ENCODE measurements at regions not wholly inside any gene's neighbourhood (a gene's known extent, or its start where the extent isn't known, plus 50 kb on each side); places are given as distances from the start of the nearest gene placed in this dataset.
"Not testable (repeated sequence)": the region's sequence is repeated elsewhere in the genome, so short reads cannot be mapped to it uniquely, and the experiment has no call there.

- TF ChIP-seq CTCF (IDR thresholded peaks at IDR 0.05 in 2 of 3, conservative IDR thresholded peaks at IDR 0.05 in 1 of 3; ENCODE audit: borderline replicate concordance in 1 of 3, insufficient read depth in 1 of 3, low read depth in 2 of 3, low read length in 2 of 3) (no peak), CEBPB (IDR thresholded peaks at IDR 0.05; ENCODE audit: low read depth) (no peak), EZH2phosphoT487 (IDR thresholded peaks at IDR 0.05; ENCODE audit: borderline replicate concordance) (no peak), MAX (IDR thresholded peaks at IDR 0.05) (no peak)
- TF ChIP-seq, protein P1, sequence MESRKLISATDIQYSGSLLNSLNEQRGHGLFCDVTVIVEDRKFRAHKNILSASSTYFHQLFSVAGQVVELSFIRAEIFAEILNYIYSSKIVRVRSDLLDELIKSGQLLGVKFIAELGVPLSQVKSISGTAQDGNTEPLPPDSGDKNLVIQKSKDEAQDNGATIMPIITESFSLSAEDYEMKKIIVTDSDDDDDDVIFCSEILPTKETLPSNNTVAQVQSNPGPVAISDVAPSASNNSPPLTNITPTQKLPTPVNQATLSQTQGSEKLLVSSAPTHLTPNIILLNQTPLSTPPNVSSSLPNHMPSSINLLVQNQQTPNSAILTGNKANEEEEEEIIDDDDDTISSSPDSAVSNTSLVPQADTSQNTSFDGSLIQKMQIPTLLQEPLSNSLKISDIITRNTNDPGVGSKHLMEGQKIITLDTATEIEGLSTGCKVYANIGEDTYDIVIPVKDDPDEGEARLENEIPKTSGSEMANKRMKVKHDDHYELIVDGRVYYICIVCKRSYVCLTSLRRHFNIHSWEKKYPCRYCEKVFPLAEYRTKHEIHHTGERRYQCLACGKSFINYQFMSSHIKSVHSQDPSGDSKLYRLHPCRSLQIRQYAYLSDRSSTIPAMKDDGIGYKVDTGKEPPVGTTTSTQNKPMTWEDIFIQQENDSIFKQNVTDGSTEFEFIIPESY (IDR thresholded peaks at IDR 0.05; ENCODE audit: extremely low read depth, insufficient replicate concordance, low read length) = no peak
Measured at GRCh38 chr1:219710529-219711194, 97.8 kb upstream of the ZC3H11B start (continued).

DNA sequence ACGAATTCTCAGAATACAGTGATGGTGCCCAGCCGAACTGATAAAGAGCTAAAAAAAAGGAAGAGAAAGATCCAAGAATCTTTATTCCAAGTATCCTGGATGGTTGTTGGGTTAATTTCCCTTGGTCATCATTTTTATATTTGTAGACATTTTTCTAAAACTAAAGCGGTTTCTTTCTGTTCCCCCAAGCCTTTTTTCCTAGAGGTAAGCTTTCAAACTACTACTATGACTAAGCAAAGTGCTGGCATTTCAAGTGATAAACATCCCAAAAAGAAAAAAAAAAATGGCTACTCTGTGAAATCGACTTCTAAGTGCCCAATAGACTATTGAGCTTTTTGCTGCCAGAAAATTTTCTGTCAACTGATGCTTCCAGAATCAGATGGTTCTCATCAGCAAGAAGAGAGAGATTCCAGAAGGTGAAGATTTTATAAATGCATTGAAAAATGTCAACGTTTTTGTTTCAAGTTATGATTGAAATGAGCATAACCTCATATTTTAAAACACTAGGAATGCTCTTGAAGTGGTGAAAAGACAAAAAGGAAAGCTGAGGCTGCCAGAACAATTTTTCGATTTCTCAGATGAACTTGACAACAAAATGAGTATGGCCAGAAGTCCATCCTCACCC, 96.1 kb upstream of the ZC3H11B start:
- no peaks in the 10 kb centered on the region for H4K20me1 ChIP-seq (ENCODE audit: insufficient read depth)
- H3K4me2 ChIP-seq (ENCODE audit: low read length) = no peak overlapping the region
- ChIA-PET RAD21 (ENCODE audit: low non-redundant PET in 1 of 2, low total read pairs in 2 of 2, uncharacterized antibody in 2 of 2, unreplicated experiment in 2 of 2) (no interaction called here), CTCF (no interaction called here), POLR2A (no interaction called here)
- no peak overlapping the region for H2AFZ ChIP-seq (ENCODE audit: low read depth, low read length, poor library complexity, severe bottlenecking)
- H3K4me3 ChIP-seq (replicated peaks in 1 of 2; ENCODE audit: low read depth in 1 of 2, low read length in 2 of 2) = no peak overlapping the region
- H3K27ac ChIP-seq (ENCODE audit: low read depth, low read length) = no peak overlapping the region
- H3K9me2 ChIP-seq (ENCODE audit: insufficient read depth) = no peaks in the 10 kb centered on the region
- no peaks in the 10 kb centered on the region for H3K9me3 ChIP-seq (ENCODE audit: control insufficient read depth in 1 of 2, insufficient read depth in 1 of 2, low read depth in 1 of 2, low read length in 2 of 2)
- peaks cover 5 to 7% of the 10 kb centered on the region in 2 experiments; a peak in 2 of 4 replicates for H3K4me1 ChIP-seq (ENCODE audit: control insufficient read depth in 1 of 2, insufficient read depth in 2 of 2, low read length in 2 of 2)
- no peaks in the 10 kb centered on the region for H3K36me3 ChIP-seq (ENCODE audit: control insufficient read depth in 1 of 2, insufficient read depth in 2 of 2, low read length in 2 of 2)
- H3K27me3 ChIP-seq (ENCODE audit: insufficient read depth, low read length) = no peaks in the 10 kb centered on the region
- no peak for ATAC-seq
- intact Hi-C loops (cut with micrococcal nuclease) = no loop called here
- BruUV-seq (replicated peaks) = no TSS peak
- no peak overlapping the region for H3K9ac ChIP-seq (ENCODE audit: low read length)
- H3K79me2 ChIP-seq (ENCODE audit: insufficient read depth, low read length) = no peaks in the 10 kb centered on the region
- no peak for DNase-seq (ENCODE audit: low read depth, low spot score)
- TF ChIP-seq CEBPB (IDR thresholded peaks at IDR 0.05; ENCODE audit: low read depth) = no peak
- TF ChIP-seq TCF7L2 (IDR thresholded peaks at IDR 0.05; ENCODE audit: borderline replicate concordance, extremely low read depth, insufficient read depth, insufficient read length) = no peak

DNA sequence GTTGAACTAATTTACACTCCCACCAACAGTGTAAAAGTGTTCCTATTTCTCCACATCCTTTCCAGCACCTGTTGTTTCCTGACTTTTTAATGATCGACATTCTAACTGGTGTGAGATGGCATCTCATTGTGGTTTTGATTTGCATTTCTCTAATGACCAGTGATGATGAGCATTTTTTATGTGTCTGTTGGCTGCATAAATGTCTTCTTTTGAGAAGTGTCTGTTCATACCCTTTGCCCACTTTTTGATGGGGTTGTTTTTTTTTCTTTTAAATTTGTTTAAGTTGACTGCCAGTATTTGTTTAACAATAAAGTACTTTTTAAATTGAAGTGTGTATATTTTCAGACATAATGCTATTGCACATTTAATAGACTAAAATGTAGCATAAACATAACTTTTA, 95.0 kb upstream of the ZC3H11B start:
- POLR2A ChIA-PET; H3K4me3 ChIP-seq (replicated peaks in 1 of 2; ENCODE audit: low read depth in 1 of 2, low read length in 2 of 2); intact Hi-C loops (cut with micrococcal nuclease); H3K79me2 ChIP-seq (ENCODE audit: insufficient read depth, low read length); H3K4me2 ChIP-seq (ENCODE audit: low read length); BruUV-seq (replicated peaks); H3K27me3 ChIP-seq (ENCODE audit: insufficient read depth, low read length); H3K9me2 ChIP-seq (ENCODE audit: insufficient read depth); ATAC-seq; H3K4me1 ChIP-seq (ENCODE audit: control insufficient read depth in 1 of 2, insufficient read depth in 2 of 2, low read length in 2 of 2); DNase-seq (ENCODE audit: low read depth, low spot score); H3K27ac ChIP-seq (ENCODE audit: low read depth, low read length); H3K36me3 ChIP-seq (ENCODE audit: control insufficient read depth in 1 of 2, insufficient read depth in 2 of 2, low read length in 2 of 2); H2AFZ ChIP-seq (ENCODE audit: low read depth, low read length, poor library complexity, severe bottlenecking); CTCF ChIA-PET; H3K9ac ChIP-seq (ENCODE audit: low read length); RAD21 ChIA-PET (ENCODE audit: low non-redundant PET in 1 of 2, low total read pairs in 2 of 2, uncharacterized antibody in 2 of 2, unreplicated experiment in 2 of 2); H3K9me3 ChIP-seq (ENCODE audit: control insufficient read depth in 1 of 2, insufficient read depth in 1 of 2, low read depth in 1 of 2, low read length in 2 of 2); H4K20me1 ChIP-seq (ENCODE audit: insufficient read depth): not testable (repeated sequence)

All from HCT116 (cell line).